Brain microvascular endothelial cell (primary cell): ENCODE measurements at regions not wholly inside any gene's neighbourhood (a gene's known extent, or its start where the extent isn't known, plus 50 kb on each side); places are given as distances from the start of the nearest gene placed in this dataset.

Source experiments
- DNase-seq: peaks from one replicate; pipeline ENCODE4 v3.0.0-alpha.2; 2020
- H3K27ac ChIP-seq: fragments of 250-450 bp; sonication (Bioruptor Pico); 2 replicates; pipeline ENCODE4 v1.5.1; 2020; ENCODE audit warnings: mild to moderate bottlenecking, moderate library complexity
- H3K27me3 ChIP-seq: fragments of 250-450 bp; sonication (Bioruptor Pico); replicated peaks from 2 replicates; pipeline ENCODE4 v1.5.1; 2020; ENCODE audit warnings: mild to moderate bottlenecking
- H3K36me3 ChIP-seq: fragments of 250-450 bp; sonication (Bioruptor Pico); replicated peaks from 2 replicates; pipeline ENCODE4 v1.5.1; 2020; ENCODE audit warnings: mild to moderate bottlenecking
- H3K4me3 ChIP-seq: 2 replicates; pipeline ENCODE4 v1.5.1; 2011; ENCODE audit warnings: low read depth, mild to moderate bottlenecking, control low read depth, low read length, moderate library complexity
- in situ Hi-C: cut with HindIII; loops from 2 replicates; pipeline ENCODE4 v1.10.0; 2017; ENCODE audit warnings: low sequenced_read_pairs, low pct_ligation_motif_present
- TF ChIP-seq, protein P1 (sequence below): IDR thresholded peaks from 2 replicates; pipeline ENCODE4 v1.5.1; 2011; ENCODE audit warnings: low read depth, mild to moderate bottlenecking, moderate library complexity, low read length, control low read depth, inconsistent platforms; ENCODE audit errors: missing control alignments

DNA sequence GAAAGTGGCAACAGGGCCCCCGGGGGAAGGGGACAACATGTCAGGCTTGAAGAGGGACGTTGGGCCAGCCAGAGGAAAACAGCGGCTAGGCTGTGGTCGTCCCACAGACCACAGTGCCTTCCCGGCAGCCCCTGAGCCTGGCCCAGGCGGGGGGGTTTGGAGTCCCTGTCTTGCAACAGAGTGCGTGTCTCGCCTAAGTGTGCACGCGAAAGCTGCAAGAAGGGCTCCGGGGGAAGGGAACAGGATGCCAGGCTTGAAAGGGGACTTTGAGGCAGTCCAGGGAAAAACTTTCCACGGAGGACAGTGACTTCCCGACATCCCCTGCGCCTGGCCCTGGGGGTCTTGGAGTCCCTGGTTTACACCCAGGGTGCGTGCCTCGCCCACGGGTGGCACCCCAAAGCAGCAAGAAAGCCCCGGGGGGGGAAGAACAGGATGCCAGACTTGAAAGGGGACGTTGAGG is 157.5 kb upstream of the ALG10B start:
- TF ChIP-seq, protein P1, sequence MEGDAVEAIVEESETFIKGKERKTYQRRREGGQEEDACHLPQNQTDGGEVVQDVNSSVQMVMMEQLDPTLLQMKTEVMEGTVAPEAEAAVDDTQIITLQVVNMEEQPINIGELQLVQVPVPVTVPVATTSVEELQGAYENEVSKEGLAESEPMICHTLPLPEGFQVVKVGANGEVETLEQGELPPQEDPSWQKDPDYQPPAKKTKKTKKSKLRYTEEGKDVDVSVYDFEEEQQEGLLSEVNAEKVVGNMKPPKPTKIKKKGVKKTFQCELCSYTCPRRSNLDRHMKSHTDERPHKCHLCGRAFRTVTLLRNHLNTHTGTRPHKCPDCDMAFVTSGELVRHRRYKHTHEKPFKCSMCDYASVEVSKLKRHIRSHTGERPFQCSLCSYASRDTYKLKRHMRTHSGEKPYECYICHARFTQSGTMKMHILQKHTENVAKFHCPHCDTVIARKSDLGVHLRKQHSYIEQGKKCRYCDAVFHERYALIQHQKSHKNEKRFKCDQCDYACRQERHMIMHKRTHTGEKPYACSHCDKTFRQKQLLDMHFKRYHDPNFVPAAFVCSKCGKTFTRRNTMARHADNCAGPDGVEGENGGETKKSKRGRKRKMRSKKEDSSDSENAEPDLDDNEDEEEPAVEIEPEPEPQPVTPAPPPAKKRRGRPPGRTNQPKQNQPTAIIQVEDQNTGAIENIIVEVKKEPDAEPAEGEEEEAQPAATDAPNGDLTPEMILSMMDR, result no peak
- H3K27ac ChIP-seq, result no peak overlapping the region
- no peaks in the 10 kb centered on the region for H3K27me3 ChIP-seq
- H3K36me3 ChIP-seq, result no peaks in the 10 kb centered on the region
- H3K4me3 ChIP-seq, result no peak overlapping the region
- in situ Hi-C loops, result no loop called here
- no peak for DNase-seq

DNA sequence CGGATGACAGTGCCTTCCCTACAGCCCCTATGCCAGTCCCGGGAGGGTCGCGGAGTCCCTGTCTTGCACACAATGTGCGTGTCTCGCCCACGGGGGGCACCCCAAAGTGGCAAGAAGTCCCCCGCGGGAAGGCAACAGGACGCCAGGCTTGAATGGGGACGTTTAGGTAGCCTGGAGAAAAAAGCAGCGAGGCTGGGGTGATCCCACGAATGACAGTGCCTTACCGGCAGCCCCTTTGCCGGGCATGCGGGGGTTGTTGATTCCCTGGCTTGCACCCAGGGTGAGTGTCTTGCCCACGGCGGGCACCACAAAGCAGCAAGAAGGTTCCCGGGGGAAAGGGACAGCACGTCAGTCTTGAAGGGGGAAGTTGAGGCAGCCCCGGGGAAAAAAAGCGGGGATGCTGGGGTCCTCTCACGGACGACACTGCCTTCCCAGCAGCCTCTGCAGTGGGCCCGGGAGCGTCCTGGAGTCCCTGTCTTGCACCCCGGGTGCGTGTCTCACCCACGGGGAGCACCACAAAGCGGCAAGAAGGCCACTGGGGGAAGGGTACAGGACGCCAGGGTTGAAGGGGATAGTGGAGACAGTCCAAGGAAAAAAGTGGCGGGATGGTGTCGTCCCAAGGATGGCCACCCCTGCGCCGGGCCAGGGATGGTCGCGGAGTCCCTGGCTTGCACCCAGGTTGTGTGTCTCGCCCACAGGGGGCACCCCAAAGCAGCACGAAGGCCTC is 156.8 kb upstream of the ALG10B start:
- H3K27me3 ChIP-seq, result no peaks in the 10 kb centered on the region
- in situ Hi-C loops, result no loop called here

DNA sequence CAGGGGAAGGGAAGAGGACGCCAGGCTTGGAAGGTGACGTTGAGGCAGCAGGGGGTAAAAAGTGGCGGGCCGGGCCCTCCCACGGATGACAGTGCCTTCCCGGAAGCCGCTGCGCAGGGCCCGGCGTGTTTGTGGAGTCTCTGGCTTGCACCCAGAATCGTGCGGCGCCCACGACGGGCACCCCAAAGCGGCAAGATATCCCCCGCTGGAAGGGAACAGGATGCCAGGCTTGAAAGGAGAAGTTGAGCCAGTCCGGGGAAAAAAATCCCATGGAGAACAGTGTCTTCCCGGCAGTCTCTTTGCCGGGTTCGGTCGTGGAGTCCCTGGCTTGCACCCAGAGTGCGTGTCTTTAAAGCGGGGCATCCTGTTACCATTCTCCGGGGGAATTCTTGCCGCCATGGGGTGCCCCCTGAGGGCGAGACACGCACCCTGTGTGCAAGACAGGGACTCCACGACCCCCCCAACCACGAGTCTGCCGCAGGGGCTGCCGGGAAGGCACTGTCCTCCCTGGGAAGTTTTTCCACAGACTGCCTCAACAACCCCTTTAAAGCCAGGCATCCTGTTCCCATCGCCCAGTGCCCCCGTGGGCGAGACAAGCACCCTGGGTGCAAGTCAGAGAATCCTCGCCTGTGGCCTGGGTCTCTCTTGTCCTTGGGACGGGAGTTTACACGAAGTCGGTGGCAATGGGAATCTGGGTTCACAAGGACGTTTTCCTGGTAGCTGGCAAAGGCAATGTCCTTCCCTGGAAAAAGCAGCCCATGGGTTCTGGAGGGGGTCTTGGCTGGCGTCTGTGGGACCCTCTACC is 156.1 kb upstream of the ALG10B start:
- no peak overlapping the region for H3K27ac ChIP-seq
- no peaks in the 10 kb centered on the region for H3K36me3 ChIP-seq
- DNase-seq, result no peak
- no peaks in the 10 kb centered on the region for H3K27me3 ChIP-seq
- in situ Hi-C loops, result no loop called here
- H3K4me3 ChIP-seq, result no peak overlapping the region
- TF ChIP-seq, protein P1, result no peak

More for the DNA sequence above, 156.8 kb upstream of the ALG10B start:
- H3K36me3 ChIP-seq, result no peaks in the 10 kb centered on the region
- TF ChIP-seq, protein P1, result no peak
- no peak overlapping the region for H3K4me3 ChIP-seq
- no peak overlapping the region for H3K27ac ChIP-seq
- no peak for DNase-seq

GRCh38 chr12:38161123-38162000 is 155.2 kb upstream of the ALG10B start:
- in situ Hi-C loops, result no loop called here

DNA sequence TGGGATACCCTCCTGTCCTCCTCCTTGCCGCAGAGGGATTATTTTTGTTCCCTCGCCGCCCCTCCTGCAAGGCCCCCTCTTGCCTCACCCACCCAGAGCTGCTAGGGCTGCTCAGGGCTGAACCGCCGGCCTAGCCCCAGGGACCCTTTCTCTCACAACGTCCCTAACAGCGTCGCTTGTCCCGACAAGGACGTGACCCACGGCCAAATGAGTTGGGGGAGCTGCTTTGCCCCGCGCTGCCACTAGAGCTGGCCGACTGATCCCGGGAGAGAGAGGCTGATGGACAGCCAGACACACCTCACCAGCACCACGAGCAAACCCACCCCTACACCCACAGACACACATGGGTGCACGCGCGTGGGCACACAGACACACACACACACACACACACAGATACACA is 154.6 kb upstream of the ALG10B start:
- H3K36me3 ChIP-seq, result no peaks in the 10 kb centered on the region
- in situ Hi-C loops, result no loop called here
- TF ChIP-seq, protein P1, result no peak
- H3K27me3 ChIP-seq, result no peaks in the 10 kb centered on the region
- DNase-seq, result no peak
- no peak overlapping the region for H3K27ac ChIP-seq
- H3K4me3 ChIP-seq, result no peak overlapping the region

More at GRCh38 chr12:38161123-38162000, 155.2 kb upstream of the ALG10B start:
- TF ChIP-seq, protein P1, result no peak
- DNase-seq, result no peak
- no peaks in the 10 kb centered on the region for H3K27me3 ChIP-seq
- no peak overlapping the region for H3K4me3 ChIP-seq
- no peak overlapping the region for H3K27ac ChIP-seq
- no peaks in the 10 kb centered on the region for H3K36me3 ChIP-seq
